ENCODE measurements at regions not wholly inside any gene's neighbourhood (a gene's known extent, or its start where the extent isn't known, plus 50 kb on each side); places are given as distances from the start of the nearest gene placed in this dataset.
A peak's percentile ranks its signal among the peaks of the same experiment; 100 is the strongest.

GRCh38 chr11:45071232-45071631 is 75.2 kb upstream of the PRDM11 start:
- Mint-ChIP-seq H3K36me3 (no peaks in the 10 kb centered on the region), H3K4me3 (no peak overlapping the region), H3K27me3 (no peaks in the 10 kb centered on the region), H3K27ac (no peak overlapping the region), H3K9me3 (peaks cover 1% of the 10 kb centered on the region), H3K4me1 (peaks cover 7% of the 10 kb centered on the region)
- no peak for DNase-seq

DNA sequence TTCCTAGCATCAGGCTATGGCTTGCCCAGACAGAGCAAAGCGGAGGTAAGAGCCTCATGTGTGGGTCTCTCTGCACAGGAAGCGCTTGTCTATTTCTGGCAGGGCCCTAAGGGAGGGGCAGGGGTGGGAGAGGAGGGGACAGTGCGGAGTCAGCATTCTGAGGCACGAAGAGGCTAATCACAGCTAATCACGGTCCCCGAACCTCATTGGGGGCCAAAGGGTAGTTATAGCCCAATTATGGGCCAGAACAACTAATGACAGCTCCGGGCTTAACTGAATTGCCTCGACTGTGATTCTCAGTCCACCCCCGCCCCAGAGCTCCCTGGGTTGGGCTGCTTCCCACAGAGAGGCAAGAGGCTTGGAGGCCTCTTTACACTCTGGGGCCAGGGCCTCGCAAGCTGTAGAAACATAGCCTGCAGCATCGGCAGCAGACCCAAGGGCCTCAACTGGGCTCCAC is 72.7 kb upstream of the PRDM11 start:
- H3K9me3 Mint-ChIP-seq: no peaks in the 10 kb centered on the region
- no peaks in the 10 kb centered on the region for H3K27me3 Mint-ChIP-seq
- peaks cover 11% of the 10 kb centered on the region for H3K4me1 Mint-ChIP-seq
- no peak overlapping the region for H3K4me3 Mint-ChIP-seq
- no peaks in the 10 kb centered on the region for H3K36me3 Mint-ChIP-seq
- no peak for DNase-seq
- no peak overlapping the region for H3K27ac Mint-ChIP-seq

GRCh38 chr11:45075519-45075918 is 70.9 kb upstream of the PRDM11 start:
- Mint-ChIP-seq H3K27ac (no peak overlapping the region), H3K27me3 (no peaks in the 10 kb centered on the region), H3K36me3 (peaks cover 3% of the 10 kb centered on the region), H3K4me1 (peaks cover 27% of the 10 kb centered on the region), H3K4me3 (no peak overlapping the region), H3K9me3 (no peaks in the 10 kb centered on the region)
- no peak for DNase-seq

DNA sequence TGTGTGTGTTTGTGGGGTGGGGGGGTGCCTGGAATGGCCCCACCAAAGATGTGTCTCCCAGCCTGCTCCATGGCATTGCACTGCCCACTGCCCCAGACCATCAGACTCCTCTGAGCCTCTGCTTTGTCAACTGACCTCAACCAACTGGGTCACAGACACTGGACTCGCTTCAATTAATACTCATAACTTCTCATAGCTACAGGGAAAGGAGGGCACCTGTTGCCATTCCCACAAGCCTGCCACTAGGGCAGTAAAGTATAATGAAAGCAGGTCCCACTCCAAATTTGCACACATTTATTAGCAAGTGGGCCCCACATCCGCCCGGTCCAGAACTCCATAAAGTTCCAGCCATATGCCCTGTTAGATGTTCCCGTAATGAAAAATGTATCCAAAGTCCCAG is 70.5 kb upstream of the PRDM11 start:
- Mint-ChIP-seq H3K4me3 (no peak overlapping the region), H3K27me3 (no peaks in the 10 kb centered on the region), H3K9me3 (peaks cover 1% of the 10 kb centered on the region), H3K36me3 (peaks cover 8% of the 10 kb centered on the region), H3K27ac (no peak overlapping the region), H3K4me1 (peaks cover 31% of the 10 kb centered on the region)
- no peak for DNase-seq

DNA sequence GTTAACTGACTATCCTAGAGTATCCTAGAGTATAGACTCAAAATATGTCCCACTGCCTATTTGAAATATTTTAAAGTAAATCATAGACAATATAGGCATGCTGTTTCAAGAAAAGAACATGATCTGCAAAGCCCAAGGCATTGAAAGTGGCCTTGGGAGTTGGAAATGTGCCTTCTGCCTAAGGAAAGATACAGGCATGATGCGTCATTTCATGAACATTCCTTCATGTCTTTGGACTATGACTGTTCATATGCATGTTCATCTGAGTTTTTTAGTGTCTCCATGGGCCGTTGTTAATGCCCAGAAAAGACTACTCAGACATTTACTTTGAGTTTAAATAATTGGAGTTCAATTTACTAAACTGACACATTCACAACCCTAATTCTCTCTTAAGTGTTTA is 69.7 kb upstream of the PRDM11 start:
- Mint-ChIP-seq H3K27ac (no peak overlapping the region), H3K4me1 (peaks cover 37% of the 10 kb centered on the region), H3K4me3 (no peak overlapping the region), H3K36me3 (peaks cover 13% of the 10 kb centered on the region), H3K9me3 (peaks cover 7% of the 10 kb centered on the region), H3K27me3 (no peaks in the 10 kb centered on the region)
- DNase-seq: no peak

GRCh38 chr11:45078236-45079074 is 68.0 kb upstream of the PRDM11 start:
- DNase-seq: no peak
- no peaks in the 10 kb centered on the region for H3K27me3 Mint-ChIP-seq
- H3K36me3 Mint-ChIP-seq: peaks cover 19% of the 10 kb centered on the region
- H3K27ac Mint-ChIP-seq: peak overlapping the region; percentile 65
- H3K9me3 Mint-ChIP-seq: peaks cover 13% of the 10 kb centered on the region
- H3K4me3 Mint-ChIP-seq: peak overlapping the region; percentile 40
- H3K4me1 Mint-ChIP-seq: peaks cover 44% of the 10 kb centered on the region

DNA sequence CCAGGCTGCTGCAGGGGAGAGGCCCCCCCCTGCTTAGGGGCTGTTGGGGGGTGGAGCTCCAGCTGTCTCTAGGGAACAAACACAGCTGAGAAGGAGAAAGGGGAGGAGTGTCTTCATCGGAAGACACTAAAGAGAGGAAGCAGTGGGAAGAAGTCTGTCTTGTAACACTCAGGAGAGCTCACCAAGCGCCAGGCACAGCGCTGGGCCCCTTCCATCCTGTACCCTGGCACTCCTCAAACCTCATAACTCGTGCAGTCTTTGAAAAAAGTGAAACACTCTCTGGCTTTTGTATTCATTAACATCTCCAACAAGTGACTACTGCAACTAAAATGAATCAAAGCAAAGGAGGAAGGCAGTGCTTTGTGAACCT is 67.4 kb upstream of the PRDM11 start:
- H3K27me3 Mint-ChIP-seq: no peaks in the 10 kb centered on the region
- peaks cover 48% of the 10 kb centered on the region for H3K4me1 Mint-ChIP-seq
- H3K36me3 Mint-ChIP-seq: peaks cover 19% of the 10 kb centered on the region
- H3K27ac Mint-ChIP-seq: peak overlapping the region; percentile 65
- H3K9me3 Mint-ChIP-seq: peaks cover 13% of the 10 kb centered on the region
- H3K4me3 Mint-ChIP-seq: peak overlapping the region; percentile 40
- no peak for DNase-seq

DNA sequence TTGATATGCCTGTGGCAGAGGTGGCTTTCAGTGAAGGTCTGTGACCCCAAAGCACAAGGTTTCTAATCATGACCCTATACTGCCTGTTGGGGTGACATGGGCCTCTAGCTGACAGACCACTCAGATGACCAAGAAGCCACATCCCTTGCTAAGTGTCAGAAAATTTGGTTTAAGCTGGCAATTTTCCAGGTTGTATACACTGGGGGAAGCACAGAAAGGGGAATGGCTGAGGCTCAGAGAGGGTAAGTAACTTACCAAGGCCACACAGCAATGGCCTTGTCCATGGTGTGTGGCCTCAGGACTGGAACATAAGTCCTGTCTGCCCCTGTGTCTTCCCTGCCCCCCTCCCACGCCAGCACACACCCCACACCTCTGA is 66.9 kb upstream of the PRDM11 start:
- no peak overlapping the region for H3K4me3 Mint-ChIP-seq
- H3K9me3 Mint-ChIP-seq: peaks cover 13% of the 10 kb centered on the region
- H3K27ac Mint-ChIP-seq: peak overlapping the region; percentile 93
- no peak for DNase-seq
- no peaks in the 10 kb centered on the region for H3K27me3 Mint-ChIP-seq
- H3K4me1 Mint-ChIP-seq: peaks cover 48% of the 10 kb centered on the region
- H3K36me3 Mint-ChIP-seq: peaks cover 19% of the 10 kb centered on the region

DNA sequence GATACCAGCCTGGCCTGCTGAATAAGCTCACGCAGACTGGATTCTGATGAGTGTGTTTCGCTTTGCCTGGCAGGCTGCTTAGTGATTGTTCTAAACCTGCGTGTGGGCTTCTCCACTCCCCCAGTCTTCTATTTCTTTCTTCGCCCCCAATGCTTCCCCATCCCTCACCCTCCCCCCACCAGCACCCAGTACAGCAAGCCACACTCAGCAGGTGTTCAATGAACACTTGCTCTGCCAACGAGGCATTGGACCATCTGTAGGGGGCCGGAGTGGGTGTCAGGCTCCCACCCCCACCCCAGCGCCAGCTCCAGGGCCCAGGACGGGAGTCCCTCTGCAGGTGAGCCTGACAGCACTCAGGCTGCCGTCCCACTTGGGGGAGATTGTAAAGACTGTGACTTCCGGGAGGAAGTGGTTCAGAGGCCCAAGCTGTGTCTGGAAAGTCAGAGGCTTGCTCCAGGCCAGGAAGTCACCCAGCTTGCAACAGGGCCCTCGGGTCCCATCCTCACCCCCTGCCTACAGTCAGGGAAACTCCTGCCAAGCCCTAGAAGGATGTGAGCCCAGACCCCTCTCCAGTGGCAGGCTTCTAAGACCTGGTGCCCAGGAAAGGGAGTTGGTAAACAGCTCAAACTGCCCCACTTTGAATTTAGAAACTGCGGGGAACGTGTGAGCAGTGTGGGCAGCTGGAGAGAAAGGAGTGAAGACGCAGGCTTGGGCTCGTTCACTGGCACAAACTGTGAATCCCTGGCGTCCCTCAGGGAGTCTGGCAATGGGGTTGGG is 66.3 kb upstream of the PRDM11 start:
- peaks cover 13% of the 10 kb centered on the region for H3K9me3 Mint-ChIP-seq
- H3K4me1 Mint-ChIP-seq: peaks cover 48% of the 10 kb centered on the region
- H3K27ac Mint-ChIP-seq: peak overlapping the region; percentile 93
- DNase-seq: peak; percentile 50
- no peaks in the 10 kb centered on the region for H3K27me3 Mint-ChIP-seq
- H3K36me3 Mint-ChIP-seq: peaks cover 19% of the 10 kb centered on the region
- peak overlapping the region; percentile 46 for H3K4me3 Mint-ChIP-seq

- H3K27me3 Mint-ChIP-seq: no peaks in the 10 kb centered on the region
- H3K36me3 Mint-ChIP-seq: peaks cover 19% of the 10 kb centered on the region
- H3K4me1 Mint-ChIP-seq: peaks cover 48% of the 10 kb centered on the region
- peak overlapping the region; percentile 26 for H3K27ac Mint-ChIP-seq
- no peak overlapping the region for H3K4me3 Mint-ChIP-seq
- H3K9me3 Mint-ChIP-seq: peaks cover 13% of the 10 kb centered on the region
- no peak for DNase-seq
Measured at GRCh38 chr11:45082744-45083543, 63.5 kb upstream of the PRDM11 start.

DNA sequence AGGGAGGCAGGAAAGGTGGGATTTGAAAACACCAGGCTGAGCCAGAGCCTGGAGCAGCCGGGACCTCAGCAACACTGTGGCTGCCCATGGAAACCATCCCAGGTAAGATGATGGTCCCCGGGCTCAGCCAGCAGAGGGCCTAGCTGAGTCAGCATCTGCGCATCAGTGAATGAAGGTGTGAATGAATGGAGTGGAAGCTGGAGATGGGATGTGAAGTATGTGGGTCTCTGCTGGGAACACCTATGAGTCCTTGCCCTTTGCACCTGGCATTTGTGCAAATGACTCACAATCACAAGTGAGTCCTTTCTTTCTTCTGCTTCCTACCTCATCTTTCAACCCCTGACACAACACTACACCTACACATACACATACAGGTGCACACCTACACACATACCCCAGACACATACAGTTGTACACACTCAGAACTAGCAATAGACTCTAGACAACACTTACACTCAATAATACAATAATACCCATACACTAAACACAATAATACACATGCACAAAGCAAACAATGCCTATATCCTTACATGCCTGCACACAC is 62.8 kb upstream of the PRDM11 start:
- no peak overlapping the region for H3K4me3 Mint-ChIP-seq
- DNase-seq: no peak
- H3K27ac Mint-ChIP-seq: no peak overlapping the region
- H3K27me3 Mint-ChIP-seq: no peaks in the 10 kb centered on the region
- H3K9me3 Mint-ChIP-seq: peaks cover 13% of the 10 kb centered on the region
- H3K36me3 Mint-ChIP-seq: peaks cover 19% of the 10 kb centered on the region
- peaks cover 45% of the 10 kb centered on the region for H3K4me1 Mint-ChIP-seq

- no peaks in the 10 kb centered on the region for H3K27me3 Mint-ChIP-seq
- peaks cover 12% of the 10 kb centered on the region for H3K9me3 Mint-ChIP-seq
- H3K27ac Mint-ChIP-seq: no peak overlapping the region
- peaks cover 25% of the 10 kb centered on the region for H3K4me1 Mint-ChIP-seq
- DNase-seq: no peak
- peaks cover 12% of the 10 kb centered on the region for H3K36me3 Mint-ChIP-seq
- H3K4me3 Mint-ChIP-seq: no peak overlapping the region
Measured at GRCh38 chr11:45085646-45086501, 60.6 kb upstream of the PRDM11 start.

DNA sequence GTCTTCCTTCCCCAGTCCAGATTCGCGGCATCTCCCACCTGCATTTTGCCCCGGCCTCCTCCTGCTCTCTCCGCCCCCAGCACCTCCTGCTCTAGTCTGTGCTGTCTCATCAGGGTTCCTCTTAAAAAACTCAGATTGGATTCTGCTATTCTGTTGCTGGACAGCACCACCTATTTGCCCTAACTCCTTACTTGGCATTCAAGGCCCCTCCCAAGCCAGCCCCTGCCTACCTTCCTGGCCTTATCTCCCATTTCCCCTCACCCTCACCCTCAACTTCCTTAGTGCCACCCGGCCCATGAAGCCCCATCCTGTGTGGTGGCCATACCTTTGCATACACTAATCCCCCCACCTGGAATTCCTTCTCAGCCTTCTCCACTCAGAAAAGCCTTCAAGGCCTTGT is 59.9 kb upstream of the PRDM11 start:
- Mint-ChIP-seq H3K36me3 (peaks cover 9% of the 10 kb centered on the region), H3K27ac (no peak overlapping the region), H3K4me3 (no peak overlapping the region), H3K4me1 (peaks cover 21% of the 10 kb centered on the region), H3K9me3 (peaks cover 9% of the 10 kb centered on the region), H3K27me3 (no peaks in the 10 kb centered on the region)
- DNase-seq: no peak
